Fibroblast of skin of right quadriceps (primary cell): ENCODE measurements at regions not wholly inside any gene's neighbourhood (a gene's known extent, or its start where the extent isn't known, plus 50 kb on each side); places are given as distances from the start of the nearest gene placed in this dataset.
A peak's percentile ranks its signal among the peaks of the same experiment; 100 is the strongest.
"Not testable (repeated sequence)": the region's sequence is repeated elsewhere in the genome, so short reads cannot be mapped to it uniquely, and the experiment has no call there.

Experiments used
- DNase-seq: peaks from one replicate; pipeline ENCODE4 v3.0.0-alpha.2; 2013

- peak; percentile 39 for DNase-seq
Measured at GRCh38 chr17:63082273-63082861, 116.3 kb downstream of the TANC2 start.

GRCh38 chr17:63082952-63083351, 116.9 kb downstream of the TANC2 start:
- peak; percentile 55 for DNase-seq

- no peak for DNase-seq
Measured at GRCh38 chr17:63086483-63087185, 120.6 kb downstream of the TANC2 start.

GRCh38 chr17:63090358-63091114, 124.5 kb downstream of the TANC2 start:
- not testable (repeated sequence) for DNase-seq

- DNase-seq = not testable (repeated sequence)
Measured at GRCh38 chr17:63091909-63092308, 125.9 kb downstream of the TANC2 start.

GRCh38 chr17:63094631-63095030, 128.6 kb downstream of the TANC2 start:
- DNase-seq = no peak

- DNase-seq = no peak
Measured at GRCh38 chr17:63095459-63095858, 129.4 kb downstream of the TANC2 start.

- peak; percentile 11 for DNase-seq
Measured at GRCh38 chr17:63095879-63096278, 129.8 kb downstream of the TANC2 start.

GRCh38 chr17:63096426-63096825, 130.4 kb downstream of the TANC2 start:
- peak; percentile 46 for DNase-seq

- no peak for DNase-seq
Measured at GRCh38 chr17:63099425-63099824, 133.4 kb downstream of the TANC2 start.

- no peak for DNase-seq
Measured at GRCh38 chr17:63102034-63102433, 136.0 kb downstream of the TANC2 start.

- no peak for DNase-seq
Measured at GRCh38 chr17:63106050-63106449, 140.0 kb downstream of the TANC2 start.

GRCh38 chr17:63109661-63110060, 143.6 kb downstream of the TANC2 start:
- DNase-seq = no peak

- DNase-seq = no peak
Measured at GRCh38 chr17:63113167-63113566, 147.1 kb downstream of the TANC2 start.

GRCh38 chr17:63116228-63116627, 150.2 kb downstream of the TANC2 start:
- no peak for DNase-seq

- peak; percentile 55 for DNase-seq
Measured at GRCh38 chr17:63116967-63117830, 151.2 kb downstream of the TANC2 start.

- DNase-seq = peak; percentile 48
Measured at GRCh38 chr17:63120406-63120805, 154.4 kb downstream of the TANC2 start.

GRCh38 chr17:63124536-63124935, 158.5 kb downstream of the TANC2 start:
- DNase-seq = no peak

GRCh38 chr17:63124958-63125357, 158.9 kb downstream of the TANC2 start:
- peak; percentile 13 for DNase-seq

- no peak for DNase-seq
Measured at GRCh38 chr17:63125987-63126386, 160.0 kb downstream of the TANC2 start.

GRCh38 chr17:63126607-63127006, 160.6 kb downstream of the TANC2 start:
- peak; percentile 18 for DNase-seq

GRCh38 chr17:63132459-63132911, 166.4 kb downstream of the TANC2 start:
- DNase-seq = no peak

GRCh38 chr17:63133491-63133890, 167.5 kb downstream of the TANC2 start:
- no peak for DNase-seq
